Kidney tubule cell (primary cell): ENCODE measurements at regions not wholly inside any gene's neighbourhood (a gene's known extent, or its start where the extent isn't known, plus 50 kb on each side); places are given as distances from the start of the nearest gene placed in this dataset.

Source experiments
- DNase-seq: peaks from one replicate; pipeline ENCODE4 v3.0.0-alpha.2; 2018; ENCODE audit warnings: low spot score

GRCh38 chr1:82646888-82647287 lies 846.2 kb downstream of the ADGRL2 start:
- no peak for DNase-seq

DNA sequence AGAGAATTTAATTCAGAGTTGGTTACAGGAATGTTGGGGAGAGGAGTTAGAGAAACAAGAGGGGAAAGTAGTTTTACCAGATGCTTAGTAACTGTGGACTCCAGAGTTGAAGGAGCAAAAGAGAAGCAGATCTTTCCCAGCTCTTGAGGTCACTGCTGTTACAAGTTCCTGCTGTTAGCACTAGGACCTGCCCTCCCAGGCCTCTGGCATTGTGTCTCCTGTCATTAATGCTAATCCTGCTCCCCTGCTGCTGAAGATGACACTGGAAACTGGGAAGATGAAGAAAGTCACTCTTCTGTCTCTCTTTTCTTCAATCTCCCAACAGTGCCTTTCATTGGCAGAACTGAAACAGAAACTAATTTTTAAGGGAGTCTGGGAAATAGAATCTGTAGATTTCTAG lies 845.6 kb downstream of the ADGRL2 start:
- DNase-seq = no peak

GRCh38 chr1:82644186-82644915 lies 843.6 kb downstream of the ADGRL2 start:
- DNase-seq = no peak

DNA sequence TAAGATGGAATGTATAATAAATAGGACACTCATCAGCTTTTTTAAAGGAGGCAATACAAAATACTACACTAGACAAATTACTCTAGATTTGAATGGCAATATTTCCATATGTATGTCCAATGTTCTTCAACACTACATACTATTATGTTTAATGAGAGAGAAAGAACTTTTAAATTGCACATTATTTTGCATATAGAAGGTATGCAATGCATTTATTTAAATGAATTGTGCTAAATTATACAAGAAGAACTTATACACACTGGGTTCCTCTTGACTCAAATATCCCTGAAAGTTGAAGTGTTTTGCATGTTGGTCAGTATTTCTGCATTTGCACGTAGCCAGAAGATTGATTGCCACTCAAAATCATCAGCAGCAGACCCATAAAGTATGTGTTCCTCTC lies 839.6 kb downstream of the ADGRL2 start:
- no peak for DNase-seq

DNA sequence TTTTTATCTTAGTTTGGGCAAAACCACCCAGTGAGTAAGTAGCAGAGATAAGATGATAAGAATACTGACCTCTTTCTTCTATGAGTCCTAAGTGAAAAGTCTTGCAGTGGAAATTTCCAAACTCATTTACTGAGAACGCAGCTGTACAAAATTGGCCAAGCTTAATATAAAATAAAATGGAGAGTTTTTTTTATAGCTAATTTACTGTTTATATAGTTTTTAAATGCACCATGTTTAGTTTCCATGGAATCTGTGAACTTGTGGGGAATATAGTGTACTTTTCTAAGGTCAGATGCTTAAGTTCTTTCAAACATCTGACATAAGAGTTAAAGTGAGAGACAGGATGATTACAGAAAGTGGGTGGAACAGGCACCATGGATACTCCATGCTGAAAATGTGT lies 833.5 kb downstream of the ADGRL2 start:
- no peak for DNase-seq

GRCh38 chr1:82632155-82632554 lies 831.4 kb downstream of the ADGRL2 start:
- peak; percentile 58 for DNase-seq

DNA sequence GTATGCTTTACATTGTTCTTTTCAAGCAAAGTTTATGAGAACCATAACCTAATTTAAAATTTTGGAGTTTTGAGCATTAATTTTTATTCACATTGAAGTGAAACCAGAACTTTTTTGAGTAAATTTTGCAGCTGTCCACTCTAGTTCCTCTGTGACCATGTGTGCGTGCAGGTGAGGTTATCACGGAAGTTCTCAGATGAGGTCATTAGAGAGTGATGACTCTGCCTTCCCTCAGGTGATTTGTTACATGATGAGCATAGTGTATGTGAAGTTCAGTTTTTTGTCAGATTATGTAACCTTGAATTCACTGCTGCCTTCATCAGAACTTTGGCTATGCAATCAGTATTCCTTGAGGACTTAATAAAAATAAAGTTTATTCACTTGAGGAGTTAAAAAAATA lies 828.2 kb downstream of the ADGRL2 start:
- no peak for DNase-seq

DNA sequence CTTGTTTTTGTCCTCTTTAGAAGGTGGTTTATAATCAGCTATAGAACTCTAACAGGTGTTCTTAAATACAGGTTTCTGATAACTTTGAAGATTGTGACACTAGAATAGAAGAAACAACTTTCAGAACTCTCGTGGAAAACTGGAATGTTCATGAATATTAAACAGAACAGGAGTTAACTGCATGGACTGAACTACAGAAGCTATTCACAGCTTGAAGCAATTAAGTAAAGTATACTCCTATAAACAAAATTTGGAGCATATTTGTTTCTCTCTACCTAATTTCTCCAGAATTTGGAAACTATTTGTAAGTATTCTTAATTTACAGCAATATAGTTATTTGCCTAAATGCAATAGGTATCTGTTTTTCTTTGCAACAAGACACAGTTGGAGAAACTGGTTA lies 824.8 kb downstream of the ADGRL2 start:
- DNase-seq = no peak

DNA sequence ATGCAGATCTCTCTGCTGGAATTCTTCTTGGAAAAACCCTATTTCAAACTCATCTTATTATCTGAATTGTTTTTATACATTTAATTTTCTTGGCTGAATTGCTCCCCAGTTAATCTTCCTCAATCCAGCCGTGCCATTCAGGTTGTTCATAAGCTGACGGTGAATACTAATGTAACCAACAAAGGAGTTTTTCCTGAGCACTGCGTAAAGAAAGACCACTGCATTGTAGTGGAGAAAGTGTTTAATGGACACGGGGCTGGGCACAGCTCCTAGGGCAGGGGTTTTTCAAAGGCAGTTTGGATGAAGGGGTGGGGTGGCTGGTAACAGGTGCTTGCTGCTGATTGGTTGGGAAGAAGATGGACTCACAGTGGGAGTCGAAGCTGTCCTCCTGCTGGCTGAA lies 820.3 kb downstream of the ADGRL2 start:
- DNase-seq = no peak

- DNase-seq = no peak
Observed at GRCh38 chr1:82614090-82614489, 813.4 kb downstream of the ADGRL2 start.

- DNase-seq = no peak
Observed at GRCh38 chr1:82612986-82613385, 812.3 kb downstream of the ADGRL2 start.

DNA sequence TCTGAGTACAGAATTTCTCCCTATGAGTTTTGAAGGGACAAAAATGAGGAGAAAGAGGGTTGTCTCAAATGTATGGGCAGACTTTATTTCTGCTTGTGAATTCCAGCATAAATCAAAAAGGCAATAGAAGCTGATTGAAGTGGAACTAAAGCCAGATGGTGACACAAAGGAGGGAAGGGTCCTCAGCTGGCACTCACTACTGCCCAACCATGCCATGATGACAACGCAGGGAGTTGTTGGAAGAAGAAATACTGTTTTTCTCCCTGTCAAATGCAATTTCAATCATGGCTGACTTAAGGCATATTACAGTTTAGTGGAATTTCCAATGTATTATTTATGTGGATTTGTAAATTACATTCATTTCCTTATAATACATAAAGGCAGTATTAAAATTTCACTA lies 805.8 kb downstream of the ADGRL2 start:
- DNase-seq = no peak

DNA sequence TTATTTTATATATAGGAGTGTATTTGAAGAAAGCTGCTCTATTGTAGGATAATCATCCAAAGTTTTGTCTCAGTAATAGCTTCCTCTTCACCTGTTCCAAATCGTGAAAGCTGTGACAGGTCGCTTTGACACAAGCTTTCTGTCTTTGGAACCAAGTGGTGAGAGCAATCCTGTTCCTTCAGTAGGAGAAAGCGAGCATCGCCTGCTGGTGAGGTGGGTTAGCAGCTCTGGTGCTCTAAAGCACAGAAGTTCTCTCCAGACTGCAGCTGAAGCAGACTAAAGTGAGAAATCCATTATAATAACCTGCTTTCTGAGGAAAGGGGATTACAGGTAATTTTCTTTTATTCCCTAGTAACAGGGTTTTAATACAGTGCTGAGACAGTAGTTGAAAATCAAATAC lies 803.8 kb downstream of the ADGRL2 start:
- no peak for DNase-seq

GRCh38 chr1:82600314-82600713 lies 799.6 kb downstream of the ADGRL2 start:
- DNase-seq = no peak

DNA sequence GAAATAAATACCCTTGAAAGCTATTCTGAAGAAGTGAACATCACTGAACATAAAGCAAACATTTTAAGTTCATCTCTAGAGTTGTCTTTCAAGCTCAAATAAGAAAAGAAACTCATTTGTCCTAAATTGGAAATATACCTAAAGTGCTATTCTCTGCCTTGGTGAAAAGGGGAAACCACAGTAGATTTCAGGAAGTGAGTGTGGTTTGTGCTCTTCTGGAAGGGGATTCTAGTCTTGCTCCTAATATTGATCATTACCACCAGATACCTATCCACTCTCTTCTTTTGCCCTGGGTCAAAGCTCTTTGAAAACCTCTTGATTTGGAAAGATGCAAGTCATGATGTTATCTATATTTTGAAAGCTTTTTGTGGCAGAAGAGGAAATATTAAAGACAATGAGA lies 798.1 kb downstream of the ADGRL2 start:
- DNase-seq = no peak

GRCh38 chr1:82598337-82598736 lies 797.6 kb downstream of the ADGRL2 start:
- no peak for DNase-seq

GRCh38 chr1:82597649-82598048 lies 796.9 kb downstream of the ADGRL2 start:
- DNase-seq = no peak

DNA sequence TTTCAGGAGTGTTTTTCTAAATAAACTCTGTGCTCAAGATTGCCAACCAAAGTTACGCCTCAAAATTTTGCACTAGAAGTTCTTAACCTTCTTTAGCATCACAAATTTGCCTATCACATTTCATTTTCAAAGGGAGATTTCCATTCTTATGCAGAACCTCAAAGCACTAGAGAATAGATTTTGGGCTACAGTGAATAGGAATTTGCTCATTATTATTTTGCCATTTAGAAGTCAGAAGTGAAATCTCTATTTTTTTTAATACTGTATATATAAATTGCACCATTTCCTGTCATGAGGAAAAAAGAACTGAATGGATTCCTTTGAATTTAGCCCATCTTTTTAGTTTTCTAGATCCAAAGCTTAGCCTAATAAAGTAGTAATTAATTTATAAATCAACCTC lies 796.4 kb downstream of the ADGRL2 start:
- DNase-seq = no peak

DNA sequence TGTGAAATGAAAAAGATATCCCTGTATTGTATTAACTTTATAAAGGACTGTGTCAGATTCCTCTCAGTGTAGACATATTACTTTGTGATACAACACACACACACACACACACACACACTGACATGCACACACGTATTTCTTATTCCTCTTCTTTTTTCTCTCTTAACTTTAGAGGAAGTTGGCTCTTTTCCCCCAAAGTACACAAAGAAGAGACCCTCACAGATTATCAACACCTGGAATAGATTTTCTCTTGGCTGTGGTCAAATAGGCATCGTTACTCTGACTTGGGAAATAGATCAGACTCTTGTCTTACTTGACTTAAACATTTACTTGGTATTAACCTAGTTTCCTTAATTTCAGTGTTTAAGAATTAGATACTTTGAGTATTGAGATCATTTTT lies 792.8 kb downstream of the ADGRL2 start:
- no peak for DNase-seq

DNA sequence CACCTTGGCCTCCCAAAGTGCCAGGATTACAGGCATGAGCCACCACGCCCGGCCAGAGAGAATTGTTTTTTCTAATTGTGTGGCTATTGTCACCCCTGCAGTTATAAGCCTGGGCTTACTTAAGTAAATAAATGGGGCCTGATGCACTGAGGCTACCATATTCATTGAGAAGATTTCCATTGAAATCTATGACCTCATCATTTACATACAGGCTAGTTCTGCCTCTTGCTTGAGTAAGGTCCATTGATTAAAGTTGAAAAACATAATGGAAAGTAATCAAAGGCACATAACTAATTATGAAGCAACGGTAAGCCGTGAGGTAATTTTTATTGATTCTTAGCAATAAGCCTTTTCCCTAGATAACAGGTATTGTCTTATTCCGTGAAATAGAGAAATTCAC lies 788.9 kb downstream of the ADGRL2 start:
- DNase-seq = no peak

GRCh38 chr1:82587371-82587770 lies 786.6 kb downstream of the ADGRL2 start:
- no peak for DNase-seq

DNA sequence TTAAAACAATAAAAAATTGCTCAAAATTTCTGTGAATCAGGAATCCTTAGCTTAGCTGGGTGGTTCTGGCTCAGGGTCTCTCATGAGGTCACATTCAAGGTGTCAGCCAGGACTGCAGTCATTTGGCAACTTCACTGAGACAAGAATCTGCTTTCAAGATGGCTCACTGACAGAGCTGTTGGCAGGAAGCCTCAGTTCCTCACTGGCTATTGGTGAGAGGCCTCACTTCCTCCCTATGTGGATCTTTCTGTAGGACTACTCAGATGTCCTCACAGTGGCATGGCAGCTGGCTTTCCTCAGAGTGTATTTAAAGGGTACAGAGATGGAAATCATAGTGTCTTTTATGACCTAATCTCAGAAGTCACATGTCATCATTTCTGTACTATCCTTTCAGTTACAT lies 785.7 kb downstream of the ADGRL2 start:
- DNase-seq = no peak

- DNase-seq = no peak
Observed at GRCh38 chr1:82582347-82582746, 781.6 kb downstream of the ADGRL2 start.

- DNase-seq = no peak
Observed at GRCh38 chr1:82578086-82578726, 777.5 kb downstream of the ADGRL2 start.
